ENCODE measurements at regions not wholly inside any gene's neighbourhood (a gene's known extent, or its start where the extent isn't known, plus 50 kb on each side); places are given as distances from the start of the nearest gene placed in this dataset.
"Not testable (repeated sequence)": the region's sequence is repeated elsewhere in the genome, so short reads cannot be mapped to it uniquely, and the experiment has no call there.

DNA sequence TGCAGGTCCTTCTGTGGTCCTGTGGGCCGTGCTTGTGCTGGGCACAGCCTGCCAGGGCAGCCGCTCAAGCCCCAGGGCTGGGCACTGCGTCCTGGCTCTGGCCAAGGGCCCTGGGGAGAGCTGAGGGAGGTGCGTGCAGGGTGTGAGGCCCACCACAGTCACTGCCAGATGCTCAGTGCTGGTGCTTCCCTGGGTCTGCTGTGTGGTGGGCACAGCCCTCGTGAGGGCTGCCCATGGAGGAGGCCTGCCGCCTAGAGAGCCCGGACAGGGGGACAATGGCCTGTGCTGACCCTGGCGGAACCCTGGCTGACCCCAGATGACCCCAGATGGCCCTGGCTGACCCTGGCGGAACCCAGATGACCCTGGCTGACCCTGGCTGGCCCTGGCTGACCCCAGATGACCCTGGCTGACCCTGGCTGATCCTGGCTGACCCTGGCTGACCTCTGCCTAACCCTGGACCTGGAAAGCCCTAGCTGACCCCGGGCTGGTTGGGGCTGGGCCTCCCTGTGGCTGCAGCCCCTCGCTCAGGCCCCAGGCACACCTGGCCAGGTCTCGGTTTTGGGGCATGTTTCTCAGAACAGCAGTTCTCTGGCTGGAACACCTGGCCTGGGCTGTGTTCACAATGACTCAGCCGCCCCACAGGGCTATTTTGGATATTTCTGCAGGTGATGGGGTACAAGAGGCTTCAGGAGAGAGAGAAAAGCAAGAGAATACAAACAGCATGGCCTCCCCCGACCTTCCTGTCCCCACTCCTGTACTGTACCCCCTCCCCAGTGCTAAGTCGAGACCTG, 55.4 kb downstream of the TMEM121 start:
- Histone ChIP-seq H3K4me3 (no peak overlapping the region), H3K36me3 (ENCODE audit: control insufficient read depth in 4 of 4, insufficient read depth in 4 of 4, low read length in 4 of 4) (no peaks in the 10 kb centered on the region), H3K9me3 (ENCODE audit: control insufficient read depth in 4 of 4, insufficient read depth in 3 of 4, low read length in 3 of 4) (peaks cover 0 to 7% (median 2%) of the 10 kb centered on the region in 4 donors), H3K27me3 (ENCODE audit: control insufficient read depth in 3 of 3, insufficient read depth in 3 of 3, low read length in 2 of 3) (no peaks in the 10 kb centered on the region), H3K9ac (ENCODE audit: insufficient read depth in 1 of 2, low read length in 2 of 2) (no peak overlapping the region), H3K27ac (ENCODE audit: low read depth in 1 of 2, low read length in 1 of 2) (no peak overlapping the region), H3K4me1 (ENCODE audit: control insufficient read depth in 5 of 5, insufficient read depth in 5 of 5, low read length in 5 of 5) (no peaks in the 10 kb centered on the region)
- no peak for DNase-seq
- no peak for ATAC-seq (ENCODE audit: insufficient read depth, low FRiP score)
- TF ChIP-seq, protein P1, sequence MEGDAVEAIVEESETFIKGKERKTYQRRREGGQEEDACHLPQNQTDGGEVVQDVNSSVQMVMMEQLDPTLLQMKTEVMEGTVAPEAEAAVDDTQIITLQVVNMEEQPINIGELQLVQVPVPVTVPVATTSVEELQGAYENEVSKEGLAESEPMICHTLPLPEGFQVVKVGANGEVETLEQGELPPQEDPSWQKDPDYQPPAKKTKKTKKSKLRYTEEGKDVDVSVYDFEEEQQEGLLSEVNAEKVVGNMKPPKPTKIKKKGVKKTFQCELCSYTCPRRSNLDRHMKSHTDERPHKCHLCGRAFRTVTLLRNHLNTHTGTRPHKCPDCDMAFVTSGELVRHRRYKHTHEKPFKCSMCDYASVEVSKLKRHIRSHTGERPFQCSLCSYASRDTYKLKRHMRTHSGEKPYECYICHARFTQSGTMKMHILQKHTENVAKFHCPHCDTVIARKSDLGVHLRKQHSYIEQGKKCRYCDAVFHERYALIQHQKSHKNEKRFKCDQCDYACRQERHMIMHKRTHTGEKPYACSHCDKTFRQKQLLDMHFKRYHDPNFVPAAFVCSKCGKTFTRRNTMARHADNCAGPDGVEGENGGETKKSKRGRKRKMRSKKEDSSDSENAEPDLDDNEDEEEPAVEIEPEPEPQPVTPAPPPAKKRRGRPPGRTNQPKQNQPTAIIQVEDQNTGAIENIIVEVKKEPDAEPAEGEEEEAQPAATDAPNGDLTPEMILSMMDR (IDR thresholded peaks at IDR 0.05; ENCODE audit: control extremely low read depth, extremely low read depth): no peak
- WGBS, 2 donors: 73 to 75% methylated on average over 15 of the region's 15 CpGs

DNA sequence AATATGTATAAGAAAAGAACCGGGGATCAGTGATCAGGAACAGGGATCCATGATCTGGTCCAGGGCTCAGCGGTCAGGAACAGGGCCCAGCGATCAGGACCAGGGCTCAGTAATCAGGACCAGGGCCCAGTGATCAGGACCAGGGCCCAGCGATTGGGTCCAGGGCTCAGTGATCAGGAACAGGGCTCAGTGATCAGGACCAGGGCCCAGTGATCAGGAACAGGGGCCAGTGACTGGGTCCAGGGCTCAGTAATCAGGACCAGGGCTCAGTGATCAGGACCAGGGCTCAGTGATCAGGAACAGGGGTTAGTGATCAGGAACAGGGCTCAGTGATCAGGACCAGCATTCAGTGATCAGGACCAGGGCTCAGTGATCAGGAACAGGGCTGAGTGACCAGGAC, 56.3 kb downstream of the TMEM121 start:
- H3K27me3 ChIP-seq (ENCODE audit: control insufficient read depth in 3 of 3, insufficient read depth in 3 of 3, low read length in 2 of 3): no peaks in the 10 kb centered on the region
- TF ChIP-seq, protein P1 (IDR thresholded peaks at IDR 0.05; ENCODE audit: control extremely low read depth, extremely low read depth): no peak
- H3K4me1 ChIP-seq (ENCODE audit: control insufficient read depth in 5 of 5, insufficient read depth in 5 of 5, low read length in 5 of 5): no peaks in the 10 kb centered on the region
- 83 to 85% methylated on average over 4 of the region's 4 CpGs for WGBS, 2 donors
- no peak overlapping the region for H3K4me3 ChIP-seq
- no peak for ATAC-seq (ENCODE audit: insufficient read depth, low FRiP score)
- H3K9ac ChIP-seq (ENCODE audit: insufficient read depth in 1 of 2, low read length in 2 of 2): no peak overlapping the region
- no peak for DNase-seq
- H3K36me3 ChIP-seq (ENCODE audit: control insufficient read depth in 4 of 4, insufficient read depth in 4 of 4, low read length in 4 of 4): no peaks in the 10 kb centered on the region
- no peak overlapping the region for H3K27ac ChIP-seq (ENCODE audit: low read depth in 1 of 2, low read length in 1 of 2)
- peaks cover 0 to 7% (median 2%) of the 10 kb centered on the region in 4 donors for H3K9me3 ChIP-seq (ENCODE audit: control insufficient read depth in 4 of 4, insufficient read depth in 3 of 4, low read length in 3 of 4)

DNA sequence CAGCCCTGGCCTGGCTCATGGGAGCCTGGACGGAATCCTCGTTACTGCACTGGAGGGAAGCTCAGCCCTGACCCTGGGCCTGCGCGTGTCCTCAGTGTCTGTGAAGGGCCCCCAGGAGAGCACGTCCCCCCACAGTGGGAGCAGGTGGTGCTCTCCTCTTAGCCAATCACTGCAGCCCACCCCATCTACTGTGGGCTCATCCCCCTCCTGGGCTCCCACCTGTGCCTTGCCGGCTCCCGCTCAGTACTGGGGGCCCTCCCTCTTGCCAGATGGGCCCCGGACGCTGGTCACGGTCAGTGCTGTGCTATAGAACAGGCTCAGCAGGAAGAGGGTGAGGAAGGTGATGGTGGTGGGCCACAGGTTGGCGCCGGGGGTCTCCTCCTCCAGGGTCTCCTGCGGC, 57.5 kb downstream of the TMEM121 start:
- H3K9me3 ChIP-seq (ENCODE audit: control insufficient read depth in 4 of 4, insufficient read depth in 3 of 4, low read length in 3 of 4); H3K4me1 ChIP-seq (ENCODE audit: control insufficient read depth in 5 of 5, insufficient read depth in 5 of 5, low read length in 5 of 5); H3K9ac ChIP-seq (ENCODE audit: insufficient read depth in 1 of 2, low read length in 2 of 2); H3K27me3 ChIP-seq (ENCODE audit: control insufficient read depth in 3 of 3, insufficient read depth in 3 of 3, low read length in 2 of 3); DNase-seq; H3K36me3 ChIP-seq (ENCODE audit: control insufficient read depth in 4 of 4, insufficient read depth in 4 of 4, low read length in 4 of 4); ATAC-seq (ENCODE audit: insufficient read depth, low FRiP score); H3K4me3 ChIP-seq; H3K27ac ChIP-seq (ENCODE audit: low read depth in 1 of 2, low read length in 1 of 2): not testable (repeated sequence)
- 92 to 94% methylated on average over 8 to 10 of the region's 13 CpGs for WGBS, 2 donors

DNA sequence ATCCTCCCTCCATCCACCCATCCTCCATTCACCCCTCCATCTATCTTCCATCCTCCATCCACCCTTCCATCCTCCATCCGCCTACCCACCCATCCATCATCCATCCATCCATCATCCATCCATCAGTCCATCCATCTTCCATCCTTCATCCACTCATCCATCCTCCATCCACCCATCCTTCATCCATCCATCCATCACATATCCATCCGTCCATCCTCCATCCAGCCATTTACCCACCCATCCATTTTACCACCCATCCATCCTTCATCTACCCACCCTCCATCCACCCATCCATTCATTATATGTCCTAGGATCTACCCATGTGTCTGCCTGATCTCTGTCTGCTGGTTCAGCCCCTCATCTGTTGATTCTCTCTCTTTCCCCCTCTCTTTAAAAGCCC, 58.9 kb downstream of the TMEM121 start:
- H3K4me1 ChIP-seq (ENCODE audit: control insufficient read depth in 5 of 5, insufficient read depth in 5 of 5, low read length in 5 of 5); H3K9ac ChIP-seq (ENCODE audit: insufficient read depth in 1 of 2, low read length in 2 of 2); H3K36me3 ChIP-seq (ENCODE audit: control insufficient read depth in 4 of 4, insufficient read depth in 4 of 4, low read length in 4 of 4); ATAC-seq (ENCODE audit: insufficient read depth, low FRiP score); H3K27me3 ChIP-seq (ENCODE audit: control insufficient read depth in 3 of 3, insufficient read depth in 3 of 3, low read length in 2 of 3); H3K27ac ChIP-seq (ENCODE audit: low read depth in 1 of 2, low read length in 1 of 2); H3K9me3 ChIP-seq (ENCODE audit: control insufficient read depth in 4 of 4, insufficient read depth in 3 of 4, low read length in 3 of 4); H3K4me3 ChIP-seq; DNase-seq: not testable (repeated sequence)
- 91 to 96% methylated on average over 2 of the region's 2 CpGs for WGBS, 2 donors

DNA sequence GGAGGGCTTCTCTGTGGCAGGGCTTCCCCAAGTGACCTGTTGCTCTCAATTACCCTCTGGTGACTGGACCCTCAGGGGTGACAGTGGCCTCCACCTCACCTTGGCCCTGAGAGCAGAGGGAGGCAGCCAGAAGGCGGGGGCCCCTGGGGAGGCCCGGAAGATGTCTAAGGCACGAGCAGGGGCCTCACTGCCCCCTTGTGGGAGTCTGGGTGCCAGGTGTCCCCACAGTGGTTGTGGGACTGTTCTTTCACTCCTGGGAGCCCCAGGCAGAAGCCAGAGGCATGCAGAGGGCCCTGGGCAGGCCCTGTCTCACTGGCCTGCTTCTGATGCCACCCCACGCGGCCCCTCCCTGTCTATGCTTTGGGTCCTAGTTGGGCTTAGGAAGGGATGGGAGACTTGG, 59.3 kb downstream of the TMEM121 start:
- DNase-seq; ATAC-seq (ENCODE audit: insufficient read depth, low FRiP score): not testable (repeated sequence)

DNA sequence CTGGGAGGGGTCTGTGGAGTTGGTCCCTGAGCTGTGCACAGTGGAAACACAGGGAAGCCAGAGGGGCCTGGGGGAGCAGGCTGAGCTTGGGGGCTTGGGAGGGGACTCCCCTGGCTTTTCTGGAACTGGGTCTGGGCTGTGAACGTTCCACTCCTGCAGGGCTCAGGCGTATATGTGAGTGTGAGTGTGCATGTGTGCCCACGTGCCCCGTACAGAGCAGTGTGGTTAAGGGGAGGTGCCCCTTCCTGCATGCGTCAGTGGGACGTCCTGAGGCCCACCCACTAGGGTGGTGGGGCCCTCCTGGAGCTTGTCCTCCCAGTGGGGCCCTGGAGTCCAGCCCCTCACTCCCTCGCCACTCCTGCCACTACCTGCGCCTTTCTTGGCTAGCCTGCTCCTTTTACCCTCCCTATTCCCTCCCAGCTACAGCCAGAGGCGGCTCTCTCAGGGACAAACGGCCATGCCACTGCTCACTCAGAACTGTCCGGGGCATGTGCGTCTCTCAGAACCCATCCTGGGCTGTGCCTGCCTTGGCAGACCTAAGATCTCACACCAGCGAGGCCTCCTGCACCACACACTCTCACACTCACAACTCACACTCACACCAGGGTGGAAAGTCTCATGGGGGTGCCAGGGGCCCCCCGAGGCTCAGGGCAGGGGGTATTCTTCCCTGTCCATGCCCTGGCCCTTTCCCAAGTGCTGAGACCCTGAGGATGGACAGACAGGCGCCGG, 59.9 kb downstream of the TMEM121 start:
- not testable (repeated sequence) for H3K27ac ChIP-seq (ENCODE audit: low read depth in 1 of 2, low read length in 1 of 2)

More for the DNA sequence above, 59.3 kb downstream of the TMEM121 start:
- not testable (repeated sequence) for H3K4me1 ChIP-seq (ENCODE audit: control insufficient read depth in 5 of 5, insufficient read depth in 5 of 5, low read length in 5 of 5); H3K9me3 ChIP-seq (ENCODE audit: control insufficient read depth in 4 of 4, insufficient read depth in 3 of 4, low read length in 3 of 4); H3K27me3 ChIP-seq (ENCODE audit: control insufficient read depth in 3 of 3, insufficient read depth in 3 of 3, low read length in 2 of 3); H3K4me3 ChIP-seq; H3K27ac ChIP-seq (ENCODE audit: low read depth in 1 of 2, low read length in 1 of 2); H3K36me3 ChIP-seq (ENCODE audit: control insufficient read depth in 4 of 4, insufficient read depth in 4 of 4, low read length in 4 of 4); H3K9ac ChIP-seq (ENCODE audit: insufficient read depth in 1 of 2, low read length in 2 of 2)
- 76 to 86% methylated on average over 5 of the region's 5 CpGs for WGBS, 2 donors

More for the DNA sequence above, 59.9 kb downstream of the TMEM121 start:
- H3K27me3 ChIP-seq (ENCODE audit: control insufficient read depth in 3 of 3, insufficient read depth in 3 of 3, low read length in 2 of 3); H3K36me3 ChIP-seq (ENCODE audit: control insufficient read depth in 4 of 4, insufficient read depth in 4 of 4, low read length in 4 of 4); DNase-seq; ATAC-seq (ENCODE audit: insufficient read depth, low FRiP score); H3K9ac ChIP-seq (ENCODE audit: insufficient read depth in 1 of 2, low read length in 2 of 2); H3K4me3 ChIP-seq; H3K9me3 ChIP-seq (ENCODE audit: control insufficient read depth in 4 of 4, insufficient read depth in 3 of 4, low read length in 3 of 4); H3K4me1 ChIP-seq (ENCODE audit: control insufficient read depth in 5 of 5, insufficient read depth in 5 of 5, low read length in 5 of 5): not testable (repeated sequence)
- 52 to 56% methylated on average over 7 to 14 of the region's 16 CpGs for WGBS, 2 donors
